Esophagus (tissue), 2 donors: ENCODE measurements at regions not wholly inside any gene's neighbourhood (a gene's known extent, or its start where the extent isn't known, plus 50 kb on each side); places are given as distances from the start of the nearest gene placed in this dataset.
"Not testable (repeated sequence)": the region's sequence is repeated elsewhere in the genome, so short reads cannot be mapped to it uniquely, and the experiment has no call there.

ENCODE experiments used
- H3K27ac ChIP-seq, 2 donors: one replicate each; pipeline ENCODE4 v1.5.1; 2013; ENCODE audit warnings: low read depth in 2 of 2, mild to moderate bottlenecking in 2 of 2, inconsistent platforms in 1 of 2, low read length in 1 of 2, moderate library complexity in 1 of 2
- H3K27me3 ChIP-seq, 2 donors: one replicate each; pipeline ENCODE4 v1.6.1; 2013; ENCODE audit warnings: low read length in 2 of 2, control low read depth in 1 of 2, mild to moderate bottlenecking in 1 of 2; ENCODE audit not compliant: insufficient read depth in 2 of 2, control insufficient read depth in 1 of 2
- H3K36me3 ChIP-seq, 2 donors: one replicate each; pipeline ENCODE4 v1.6.1; 2013; ENCODE audit warnings: low read length in 1 of 2; ENCODE audit not compliant: control insufficient read depth in 2 of 2, insufficient read depth in 2 of 2
- H3K4me1 ChIP-seq, 2 donors: one replicate each; pipeline ENCODE4 v1.6.1; 2013; ENCODE audit warnings: low read length in 1 of 2; ENCODE audit not compliant: control insufficient read depth in 2 of 2, insufficient read depth in 2 of 2
- H3K4me3 ChIP-seq, 2 donors: one replicate each; pipeline ENCODE4 v1.5.1; 2013; ENCODE audit warnings: low read length in 2 of 2, mild to moderate bottlenecking in 2 of 2, low read depth in 1 of 2, moderate library complexity in 1 of 2
- H3K9me3 ChIP-seq, 2 donors: one replicate each; pipeline ENCODE4 v1.6.1; 2013; ENCODE audit warnings: mild to moderate bottlenecking in 2 of 2, low read depth in 1 of 2, low read length in 1 of 2, moderate library complexity in 1 of 2; ENCODE audit not compliant: control insufficient read depth in 2 of 2, insufficient read depth in 1 of 2
- WGBS, 2 donors: extraction: QIAGEN DNeasy Blood & Tissue Kit; methylation state at CpG; one replicate each; pipeline ENCODE4 v1.1.7; 2013; 5-methylcytosine and 5-hydroxymethylcytosine counted together
- donor health status: healthy with polysubstance abuse.
- donor health status: Bipolar disorder and iron deficiency.

DNA sequence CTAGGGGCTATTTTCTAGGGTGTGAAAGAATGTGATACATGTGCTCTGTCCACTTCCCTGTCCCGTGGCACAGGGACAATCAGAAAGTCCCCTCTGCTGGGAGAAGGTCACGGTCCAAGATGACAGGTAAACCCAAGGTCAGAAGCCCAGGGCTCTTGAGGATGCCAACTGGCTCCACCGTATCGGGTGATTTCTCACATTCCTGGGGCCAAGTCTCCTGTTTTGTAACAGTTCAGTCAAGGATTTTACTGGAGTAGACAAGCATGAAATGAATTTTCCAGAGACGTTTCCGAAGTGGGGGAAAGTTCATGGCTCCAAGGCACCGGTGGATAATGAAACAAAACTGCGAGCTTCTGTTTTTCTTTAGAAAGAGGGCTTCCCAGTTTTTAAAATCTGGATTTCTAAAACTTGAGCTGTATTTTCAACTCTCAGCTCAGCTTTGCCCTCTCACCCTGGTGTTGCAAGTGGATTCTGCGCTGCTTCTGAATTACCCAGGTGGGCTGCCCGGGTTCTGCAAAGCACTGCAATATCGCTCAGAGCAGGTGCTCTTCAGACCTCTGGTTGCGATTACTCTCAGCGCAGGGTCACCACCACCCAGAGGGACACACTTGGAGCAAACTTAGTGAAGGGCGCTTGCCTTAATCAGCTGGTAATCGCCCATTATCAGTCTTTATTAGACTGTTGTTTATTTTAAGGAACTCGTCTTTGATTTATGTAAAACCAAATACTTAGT, 64.4 kb upstream of the TMEM170B start:
- H3K4me3 ChIP-seq = no peak overlapping the region
- H3K9me3 ChIP-seq = no peaks in the 10 kb centered on the region
- no peaks in the 10 kb centered on the region for H3K27me3 ChIP-seq
- 69 to 72% methylated on average over 16 of the region's 16 CpGs for WGBS, 2 donors
- no peaks in the 10 kb centered on the region for H3K4me1 ChIP-seq
- no peaks in the 10 kb centered on the region for H3K36me3 ChIP-seq
- no peak overlapping the region for H3K27ac ChIP-seq

- 88 to 94% methylated on average over 4 of the region's 4 CpGs for WGBS, 2 donors
- H3K36me3 ChIP-seq = no peaks in the 10 kb centered on the region
- H3K4me3 ChIP-seq = no peak overlapping the region
- H3K9me3 ChIP-seq = no peaks in the 10 kb centered on the region
- no peaks in the 10 kb centered on the region for H3K27me3 ChIP-seq
- no peaks in the 10 kb centered on the region for H3K4me1 ChIP-seq
- no peak overlapping the region for H3K27ac ChIP-seq
These were observed 66.3 kb upstream of the TMEM170B start for GRCh38 chr6:11471261-11471660.

DNA sequence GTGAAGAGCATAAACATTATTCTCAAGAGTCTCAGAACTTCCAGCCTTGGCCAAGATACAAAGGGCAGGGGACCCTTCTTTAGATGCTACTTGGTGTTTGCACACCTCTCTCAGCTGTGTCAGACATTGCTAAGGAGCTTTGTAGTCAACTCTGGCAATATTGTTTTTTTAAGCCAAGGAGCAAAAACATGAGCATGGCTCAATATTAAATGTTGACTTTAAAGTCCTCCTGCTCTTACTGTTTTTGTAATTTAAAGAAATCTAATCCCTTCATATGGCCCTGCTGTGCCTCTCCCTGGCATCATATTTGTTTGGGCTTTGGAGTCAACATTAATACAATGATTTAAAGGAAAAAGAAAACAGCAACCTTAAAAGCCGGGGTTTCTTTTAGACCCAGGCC, 67.9 kb upstream of the TMEM170B start:
- H3K4me1 ChIP-seq = no peaks in the 10 kb centered on the region
- WGBS, 2 donors = 92 to 95% methylated on average over 1 of the region's 1 CpG
- no peak overlapping the region for H3K27ac ChIP-seq
- H3K36me3 ChIP-seq = no peaks in the 10 kb centered on the region
- H3K4me3 ChIP-seq = no peak overlapping the region
- H3K9me3 ChIP-seq = no peaks in the 10 kb centered on the region
- H3K27me3 ChIP-seq = no peaks in the 10 kb centered on the region

DNA sequence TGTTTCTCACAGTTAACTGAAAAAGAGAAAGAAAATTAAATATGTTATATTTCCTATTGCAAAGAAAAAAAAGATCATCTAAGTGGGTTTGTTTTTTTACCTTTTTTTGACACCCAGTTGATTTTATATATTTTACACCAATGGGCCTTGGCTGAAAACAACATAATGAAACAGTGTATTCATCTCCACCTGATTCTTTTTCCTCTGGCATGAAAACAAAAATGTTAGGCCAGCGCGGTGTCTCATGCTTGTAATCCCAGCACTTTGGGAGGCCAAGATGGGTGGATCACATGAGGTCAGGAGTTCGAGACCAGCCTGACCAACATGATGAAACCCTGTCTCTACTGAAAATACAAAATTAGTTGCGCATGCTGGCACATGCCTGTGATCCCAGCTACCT, 69.3 kb upstream of the TMEM170B start:
- not testable (repeated sequence) for H3K9me3 ChIP-seq, H3K27ac ChIP-seq, H3K36me3 ChIP-seq, H3K27me3 ChIP-seq, H3K4me3 ChIP-seq, H3K4me1 ChIP-seq
- WGBS, 2 donors = 55 to 67% methylated on average over 4 of the region's 4 CpGs

- Histone ChIP-seq H3K9me3 (no peaks in the 10 kb centered on the region), H3K36me3 (no peaks in the 10 kb centered on the region), H3K4me3 (no peak overlapping the region), H3K4me1 (no peaks in the 10 kb centered on the region), H3K27me3 (no peaks in the 10 kb centered on the region), H3K27ac (no peak overlapping the region)
These were observed 70.2 kb upstream of the TMEM170B start for GRCh38 chr6:11467364-11467763.

DNA sequence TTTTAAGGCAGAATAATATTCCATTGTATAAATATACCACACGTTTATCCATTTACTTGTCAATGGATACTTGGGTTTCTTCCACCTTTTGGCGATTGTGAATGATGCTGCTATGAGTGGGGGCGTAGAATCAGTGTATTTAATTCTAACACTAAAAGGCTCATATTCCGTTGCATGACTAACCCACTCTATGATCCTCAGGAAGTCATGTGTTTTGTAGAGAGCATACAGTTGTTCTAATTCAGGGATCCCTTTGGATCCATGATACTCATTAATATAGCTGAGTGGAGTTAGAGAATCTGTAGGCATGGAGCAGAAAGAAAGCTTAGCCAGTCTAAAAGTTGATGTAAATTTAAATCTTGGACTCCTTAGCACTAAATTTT, 74.2 kb upstream of the TMEM170B start:
- 89 to 90% methylated on average over 4 of the region's 4 CpGs for WGBS, 2 donors
- Histone ChIP-seq H3K27me3 (no peaks in the 10 kb centered on the region), H3K27ac (no peak overlapping the region), H3K4me3 (no peak overlapping the region), H3K4me1 (no peaks in the 10 kb centered on the region), H3K36me3 (no peaks in the 10 kb centered on the region), H3K9me3 (no peaks in the 10 kb centered on the region)

DNA sequence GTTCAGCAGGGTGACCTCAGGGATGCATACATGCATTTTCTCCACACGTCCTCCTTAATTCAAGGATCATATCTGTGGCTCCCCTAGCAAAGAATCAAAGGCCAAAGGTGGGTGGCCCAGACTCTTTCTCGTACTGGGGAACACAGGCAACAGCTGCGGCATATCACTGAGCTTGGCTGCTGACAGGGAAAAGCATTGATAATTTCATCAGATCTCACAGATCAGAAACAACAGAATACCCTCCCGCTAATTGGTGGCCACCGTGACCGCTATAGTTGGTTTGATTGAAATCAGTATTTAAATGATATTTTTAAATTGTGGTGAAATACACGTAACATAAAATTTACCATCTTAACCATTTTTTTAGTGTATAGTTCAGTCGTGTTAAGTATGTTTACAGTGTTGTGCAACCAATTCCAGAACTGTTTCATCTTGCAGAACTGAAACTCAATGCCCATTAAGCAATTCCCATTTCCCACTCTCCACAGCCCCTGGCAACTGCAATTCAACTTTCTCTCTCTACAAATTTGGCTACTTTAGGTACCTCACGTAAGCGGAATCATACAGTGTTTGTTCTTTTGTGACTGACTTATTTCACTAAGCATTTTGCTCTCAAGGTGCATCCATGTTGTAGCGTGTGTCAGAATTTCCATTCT, 74.7 kb upstream of the TMEM170B start:
- H3K4me3 ChIP-seq = no peak overlapping the region
- no peaks in the 10 kb centered on the region for H3K4me1 ChIP-seq
- WGBS, 2 donors = 80 to 81% methylated on average over 11 of the region's 11 CpGs
- H3K9me3 ChIP-seq = no peaks in the 10 kb centered on the region
- no peak overlapping the region for H3K27ac ChIP-seq
- no peaks in the 10 kb centered on the region for H3K27me3 ChIP-seq
- H3K36me3 ChIP-seq = no peaks in the 10 kb centered on the region

GRCh38 chr6:11460837-11461661, 76.5 kb upstream of the TMEM170B start:
- Histone ChIP-seq H3K9me3 (no peaks in the 10 kb centered on the region), H3K4me1 (no peaks in the 10 kb centered on the region), H3K4me3 (no peak overlapping the region), H3K27ac (no peak overlapping the region), H3K27me3 (no peaks in the 10 kb centered on the region), H3K36me3 (no peaks in the 10 kb centered on the region)
- WGBS, 2 donors = 74 to 76% methylated on average over 7 of the region's 7 CpGs

DNA sequence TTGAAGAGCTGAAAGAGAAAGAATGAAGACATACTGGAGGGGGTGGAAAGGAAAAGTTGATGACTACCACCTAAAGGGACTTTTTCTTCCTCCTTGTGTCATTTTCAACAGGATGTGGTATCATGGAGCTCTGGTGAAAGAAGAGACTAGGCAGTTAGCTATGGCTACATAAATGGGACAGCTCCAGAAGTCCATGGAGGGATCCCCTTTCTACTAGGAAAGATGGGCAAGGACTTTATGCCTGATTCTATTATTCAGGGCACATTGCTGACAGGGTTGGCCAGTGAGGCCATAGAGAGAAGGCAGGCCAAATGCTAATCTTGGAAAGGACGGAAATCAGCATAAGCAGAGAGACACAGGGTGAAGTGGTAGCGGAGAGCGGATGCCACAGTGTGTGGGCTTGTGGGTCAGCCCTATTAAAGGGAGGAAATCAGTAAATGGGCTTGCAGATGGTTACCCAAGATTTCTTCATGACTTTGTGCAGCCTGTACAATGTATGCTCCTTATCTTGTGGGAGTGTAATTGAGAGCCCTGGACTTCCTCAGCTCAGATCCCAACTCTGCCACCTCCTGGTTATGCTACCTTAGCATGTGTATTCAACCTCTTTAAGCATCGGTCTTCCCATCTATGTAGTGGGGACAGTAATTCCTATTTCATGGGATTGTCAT, 77.4 kb upstream of the TMEM170B start:
- H3K4me3 ChIP-seq = no peak overlapping the region
- no peak overlapping the region for H3K27ac ChIP-seq
- no peaks in the 10 kb centered on the region for H3K4me1 ChIP-seq
- H3K27me3 ChIP-seq = no peaks in the 10 kb centered on the region
- 90 to 92% methylated on average over 4 of the region's 4 CpGs for WGBS, 2 donors
- no peaks in the 10 kb centered on the region for H3K36me3 ChIP-seq
- no peaks in the 10 kb centered on the region for H3K9me3 ChIP-seq
